ENCODE measurements at regions not wholly inside any gene's neighbourhood (a gene's known extent, or its start where the extent isn't known, plus 50 kb on each side); places are given as distances from the start of the nearest gene placed in this dataset.

- dilution Hi-C loops (cut with MboI; ENCODE audit: extremely low pct_ligation_motif_present, low sequenced_read_pairs) (no loop called here), intact Hi-C loops (cut with micrococcal nuclease) (no loop called here)
- TF ChIP-seq POLR2AphosphoS5 (IDR thresholded peaks at IDR 0.05; ENCODE audit: insufficient read depth, low read depth, low read length) (no peak), FOS (IDR thresholded peaks at IDR 0.05; ENCODE audit: borderline replicate concordance, insufficient read depth, low read length) (no peak), JUN (IDR thresholded peaks at IDR 0.05; ENCODE audit: borderline replicate concordance, insufficient read depth, insufficient read length, low read depth) (no peak), EZH2 (IDR thresholded peaks at IDR 0.05; ENCODE audit: borderline replicate concordance, low read depth, low read length, severe bottlenecking) (no peak), MAX (IDR thresholded peaks at IDR 0.05; ENCODE audit: insufficient read depth, insufficient read length) (no peak), MYC (IDR thresholded peaks at IDR 0.05; ENCODE audit: low read depth, low read length) (no peak), GATA2 (IDR thresholded peaks at IDR 0.05; ENCODE audit: insufficient read depth, insufficient read length, low read depth, low read length) (no peak), POLR2A (IDR thresholded peaks at IDR 0.05; ENCODE audit: low read depth, low read length) (no peak)
- TF ChIP-seq, protein P1, sequence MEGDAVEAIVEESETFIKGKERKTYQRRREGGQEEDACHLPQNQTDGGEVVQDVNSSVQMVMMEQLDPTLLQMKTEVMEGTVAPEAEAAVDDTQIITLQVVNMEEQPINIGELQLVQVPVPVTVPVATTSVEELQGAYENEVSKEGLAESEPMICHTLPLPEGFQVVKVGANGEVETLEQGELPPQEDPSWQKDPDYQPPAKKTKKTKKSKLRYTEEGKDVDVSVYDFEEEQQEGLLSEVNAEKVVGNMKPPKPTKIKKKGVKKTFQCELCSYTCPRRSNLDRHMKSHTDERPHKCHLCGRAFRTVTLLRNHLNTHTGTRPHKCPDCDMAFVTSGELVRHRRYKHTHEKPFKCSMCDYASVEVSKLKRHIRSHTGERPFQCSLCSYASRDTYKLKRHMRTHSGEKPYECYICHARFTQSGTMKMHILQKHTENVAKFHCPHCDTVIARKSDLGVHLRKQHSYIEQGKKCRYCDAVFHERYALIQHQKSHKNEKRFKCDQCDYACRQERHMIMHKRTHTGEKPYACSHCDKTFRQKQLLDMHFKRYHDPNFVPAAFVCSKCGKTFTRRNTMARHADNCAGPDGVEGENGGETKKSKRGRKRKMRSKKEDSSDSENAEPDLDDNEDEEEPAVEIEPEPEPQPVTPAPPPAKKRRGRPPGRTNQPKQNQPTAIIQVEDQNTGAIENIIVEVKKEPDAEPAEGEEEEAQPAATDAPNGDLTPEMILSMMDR (IDR thresholded peaks at IDR 0.05; ENCODE audit: extremely low read depth in 1 of 2, insufficient read depth in 1 of 2, low read depth in 1 of 2, low read length in 2 of 2) = no peak
- no peak overlapping the region for H2AFZ ChIP-seq (ENCODE audit: low read depth, low read length)
- no peak overlapping the region for H3K4me2 ChIP-seq (ENCODE audit: insufficient read depth, low read length)
- H3K27ac ChIP-seq (ENCODE audit: insufficient read depth, low read depth, low read length) = no peak overlapping the region
- DNase-seq (ENCODE audit: low read depth, low spot score) = no peak
- no peaks in the 10 kb centered on the region for H3K36me3 ChIP-seq (ENCODE audit: control insufficient read depth in 2 of 2, extremely low read depth in 1 of 2, insufficient read depth in 2 of 2, low read length in 2 of 2)
- ChIA-PET CTCF (no interaction called here), POLR2A (no interaction called here)
- H3K9me1 ChIP-seq (replicated peaks; ENCODE audit: control insufficient read depth, extremely low read depth, insufficient read depth, low read length) = no peaks in the 10 kb centered on the region
- H3K79me2 ChIP-seq (ENCODE audit: control insufficient read depth, insufficient read depth, low read length) = no peaks in the 10 kb centered on the region
- H4K20me1 ChIP-seq (replicated peaks; ENCODE audit: control insufficient read depth, extremely low read depth, insufficient read depth, low read length) = no peaks in the 10 kb centered on the region
- peaks cover 8% of the 10 kb centered on the region for H3K9me3 ChIP-seq (replicated peaks; ENCODE audit: control insufficient read depth, insufficient read depth, low read length)
- H3K4me3 ChIP-seq (replicated peaks in 1 of 3; ENCODE audit: insufficient read depth in 1 of 3, low read depth in 1 of 3, low read length in 3 of 3) = no peak overlapping the region
- H3K9ac ChIP-seq (replicated peaks; ENCODE audit: extremely low read depth, insufficient read depth, low read length) = no peak overlapping the region
- H3K27me3 ChIP-seq (ENCODE audit: control insufficient read depth in 2 of 2, insufficient read depth in 2 of 2, low read length in 2 of 2) = no peaks in the 10 kb centered on the region
- H3K4me1 ChIP-seq (ENCODE audit: control insufficient read depth, extremely low read depth, insufficient read depth, low read length) = no peaks in the 10 kb centered on the region
- no peak for FAIRE-seq
- no TSS peak for BruUV-seq (replicated peaks)
These were observed 778.2 kb downstream of the MTRR start for GRCh38 chr5:8647111-8647510.

Measured in endothelial cell of umbilical vein (primary cell).